ENCODE measurements at regions not wholly inside any gene's neighbourhood (a gene's known extent, or its start where the extent isn't known, plus 50 kb on each side); places are given as distances from the start of the nearest gene placed in this dataset.

- H3K9me3 Mint-ChIP-seq (ENCODE audit: unreplicated experiment) = no peaks in the 10 kb centered on the region
- TF ChIP-seq CTCF (IDR thresholded peaks at IDR 0.05; ENCODE audit: partially characterized antibody, unreplicated experiment) = no peak
- no peak for DNase-seq
- no peaks in the 10 kb centered on the region for H3K36me3 Mint-ChIP-seq (ENCODE audit: unreplicated experiment)
- no peaks in the 10 kb centered on the region for H3K27me3 Mint-ChIP-seq (ENCODE audit: unreplicated experiment)
- no peak overlapping the region for H3K4me3 Mint-ChIP-seq (ENCODE audit: unreplicated experiment)
- no peak overlapping the region for H3K27ac Mint-ChIP-seq (ENCODE audit: unreplicated experiment)
- H3K4me1 Mint-ChIP-seq (ENCODE audit: low read depth, unreplicated experiment) = no peaks in the 10 kb centered on the region
Measured at GRCh38 chr2:187107001-187107400, 258.0 kb upstream of the ZSWIM2 start.

- H3K27me3 Mint-ChIP-seq (ENCODE audit: unreplicated experiment) = no peaks in the 10 kb centered on the region
- H3K36me3 Mint-ChIP-seq (ENCODE audit: unreplicated experiment) = no peaks in the 10 kb centered on the region
- H3K9me3 Mint-ChIP-seq (ENCODE audit: unreplicated experiment) = no peaks in the 10 kb centered on the region
- no peak overlapping the region for H3K4me3 Mint-ChIP-seq (ENCODE audit: unreplicated experiment)
- no peak for TF ChIP-seq CTCF (IDR thresholded peaks at IDR 0.05; ENCODE audit: partially characterized antibody, unreplicated experiment)
- no peak for DNase-seq
- H3K27ac Mint-ChIP-seq (ENCODE audit: unreplicated experiment) = no peak overlapping the region
- H3K4me1 Mint-ChIP-seq (ENCODE audit: low read depth, unreplicated experiment) = no peaks in the 10 kb centered on the region
Measured at GRCh38 chr2:187105218-187105617, 256.2 kb upstream of the ZSWIM2 start.

- no peak overlapping the region for H3K4me3 Mint-ChIP-seq (ENCODE audit: unreplicated experiment)
- TF ChIP-seq CTCF (IDR thresholded peaks at IDR 0.05; ENCODE audit: partially characterized antibody, unreplicated experiment) = no peak
- H3K9me3 Mint-ChIP-seq (ENCODE audit: unreplicated experiment) = no peaks in the 10 kb centered on the region
- H3K4me1 Mint-ChIP-seq (ENCODE audit: low read depth, unreplicated experiment) = no peaks in the 10 kb centered on the region
- DNase-seq = no peak
- H3K36me3 Mint-ChIP-seq (ENCODE audit: unreplicated experiment) = no peaks in the 10 kb centered on the region
- no peak overlapping the region for H3K27ac Mint-ChIP-seq (ENCODE audit: unreplicated experiment)
- H3K27me3 Mint-ChIP-seq (ENCODE audit: unreplicated experiment) = peaks cover 2% of the 10 kb centered on the region
Measured at GRCh38 chr2:187102381-187102780, 253.4 kb upstream of the ZSWIM2 start.

GRCh38 chr2:187098154-187098553 is 249.2 kb upstream of the ZSWIM2 start:
- TF ChIP-seq CTCF (IDR thresholded peaks at IDR 0.05; ENCODE audit: partially characterized antibody, unreplicated experiment) = no peak
- no peaks in the 10 kb centered on the region for H3K4me1 Mint-ChIP-seq (ENCODE audit: low read depth, unreplicated experiment)
- no peak overlapping the region for H3K4me3 Mint-ChIP-seq (ENCODE audit: unreplicated experiment)
- no peaks in the 10 kb centered on the region for H3K9me3 Mint-ChIP-seq (ENCODE audit: unreplicated experiment)
- H3K27me3 Mint-ChIP-seq (ENCODE audit: unreplicated experiment) = peaks cover 2% of the 10 kb centered on the region
- no peaks in the 10 kb centered on the region for H3K36me3 Mint-ChIP-seq (ENCODE audit: unreplicated experiment)
- no peak for DNase-seq
- H3K27ac Mint-ChIP-seq (ENCODE audit: unreplicated experiment) = no peak overlapping the region

- Mint-ChIP-seq H3K9me3 (ENCODE audit: unreplicated experiment) (no peaks in the 10 kb centered on the region), H3K4me1 (ENCODE audit: low read depth, unreplicated experiment) (no peaks in the 10 kb centered on the region), H3K4me3 (ENCODE audit: unreplicated experiment) (no peak overlapping the region), H3K27me3 (ENCODE audit: unreplicated experiment) (peaks cover 1% of the 10 kb centered on the region), H3K36me3 (ENCODE audit: unreplicated experiment) (no peaks in the 10 kb centered on the region), H3K27ac (ENCODE audit: unreplicated experiment) (no peak overlapping the region)
- no peak for TF ChIP-seq CTCF (IDR thresholded peaks at IDR 0.05; ENCODE audit: partially characterized antibody, unreplicated experiment)
- DNase-seq = no peak
Measured at GRCh38 chr2:187093771-187094412, 244.9 kb upstream of the ZSWIM2 start.
